ENCODE measurements at regions not wholly inside any gene's neighbourhood (a gene's known extent, or its start where the extent isn't known, plus 50 kb on each side); places are given as distances from the start of the nearest gene placed in this dataset.
"Not testable (repeated sequence)": the region's sequence is repeated elsewhere in the genome, so short reads cannot be mapped to it uniquely, and the experiment has no call there.

DNA sequence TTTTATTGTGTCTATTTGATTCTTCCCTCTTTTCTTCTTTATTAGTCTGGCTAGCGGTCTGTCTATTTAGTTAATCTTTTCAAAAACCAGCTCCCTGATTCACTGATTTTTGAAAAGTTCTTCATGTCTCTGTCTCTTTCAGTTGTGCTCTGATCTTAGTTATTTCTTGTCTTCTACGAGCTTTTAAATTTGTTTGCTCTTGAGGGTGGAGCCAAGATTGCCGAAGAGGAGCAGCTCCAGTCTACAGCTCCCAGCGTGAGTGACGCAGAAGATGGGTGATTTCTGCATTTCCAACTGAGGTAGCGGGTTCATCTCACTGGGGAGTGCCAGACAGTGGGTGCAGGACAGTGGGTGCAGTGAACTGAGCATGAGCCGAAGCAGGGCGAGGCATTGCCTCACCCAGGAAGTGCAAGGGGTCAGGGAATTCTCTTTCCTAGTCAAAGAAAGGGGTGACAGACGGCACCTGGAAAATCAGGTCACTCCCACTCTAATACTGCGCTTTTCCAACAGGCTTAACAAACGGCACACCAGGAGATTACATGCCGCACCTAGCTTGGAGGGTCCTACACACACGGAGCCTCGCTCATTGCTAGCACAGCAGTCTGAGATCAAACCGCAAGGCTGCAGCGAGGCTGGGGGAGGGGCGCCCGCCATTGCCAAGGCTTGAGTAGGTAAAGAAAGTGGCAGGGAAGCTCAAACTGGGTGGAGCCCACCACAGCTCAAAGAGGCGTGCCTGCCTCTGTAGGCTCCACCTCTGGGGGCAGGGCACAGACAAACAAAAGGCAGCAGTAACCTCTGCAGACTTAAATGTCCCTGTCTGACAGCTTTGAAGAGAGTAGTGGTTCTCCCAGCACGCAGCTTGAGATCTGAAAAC, 220.6 kb upstream of the IRAK1BP1 start:
- H3K4me3 ChIP-seq; H3K4me2 ChIP-seq (ENCODE audit: insufficient read depth, low read length); H3K36me3 ChIP-seq (ENCODE audit: control insufficient read depth, insufficient read depth, low read length); H3K9ac ChIP-seq (ENCODE audit: insufficient read depth in 1 of 2, low read depth in 2 of 2, low read length in 2 of 2); H3K9me1 ChIP-seq (ENCODE audit: control insufficient read depth, insufficient read depth, low read length); H2AFZ ChIP-seq (ENCODE audit: low read depth, low read length); POLR2A ChIA-PET; BruUV-seq (replicated peaks); H3K79me2 ChIP-seq (ENCODE audit: control insufficient read depth, insufficient read depth, low read length); H3K4me1 ChIP-seq (replicated peaks in 1 of 2; ENCODE audit: control insufficient read depth in 2 of 2, insufficient read depth in 2 of 2, low read length in 2 of 2); H3K9me3 ChIP-seq (replicated peaks; ENCODE audit: control insufficient read depth, insufficient read depth, low read depth, low read length); FAIRE-seq; in situ Hi-C loops (cut with MboI); H3K27me3 ChIP-seq (ENCODE audit: control insufficient read depth in 2 of 2, insufficient read depth in 2 of 2, low read length in 2 of 2); DNase-seq (ENCODE audit: extremely low read depth in 1 of 4, low spot score in 3 of 4); CTCF ChIA-PET (ENCODE audit: low intra/inter-chr PET ratio); ATAC-seq; intact Hi-C loops (cut with micrococcal nuclease); H4K20me1 ChIP-seq (replicated peaks; ENCODE audit: control insufficient read depth, insufficient read depth, low read length); H3K27ac ChIP-seq (ENCODE audit: extremely low read depth, low read depth, low read length): not testable (repeated sequence)
- 1% methylated on average over 18 of the region's 20 CpGs for WGBS (ENCODE audit: insufficient coverage, low coverage, missing lambda C conversion rate)

DNA sequence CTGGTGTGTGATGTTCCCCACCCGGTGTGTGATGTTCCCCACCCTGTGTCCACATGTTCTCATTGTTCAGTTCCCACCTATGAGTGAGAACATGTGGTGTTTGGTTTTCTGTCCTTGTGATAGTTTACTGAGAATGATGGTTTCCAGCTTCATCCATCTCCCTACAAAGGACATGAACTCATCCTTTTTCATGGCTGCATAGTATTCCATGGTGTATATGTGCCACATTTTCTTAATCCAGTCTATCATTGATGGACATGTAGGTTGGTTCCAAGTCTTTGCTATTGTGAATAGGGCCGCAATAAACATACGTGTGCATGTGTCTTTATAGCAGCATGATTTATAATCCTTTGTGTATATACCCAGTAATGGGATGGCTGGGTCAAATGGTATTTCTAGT, 201.5 kb upstream of the IRAK1BP1 start:
- H3K9me1 ChIP-seq (ENCODE audit: control insufficient read depth, insufficient read depth, low read length); in situ Hi-C loops (cut with MboI): not testable (repeated sequence)
- WGBS (ENCODE audit: insufficient coverage, low coverage, missing lambda C conversion rate) = 0% methylated on average over 3 of the region's 3 CpGs

More for the DNA sequence above, 201.5 kb upstream of the IRAK1BP1 start:
- H3K79me2 ChIP-seq (ENCODE audit: control insufficient read depth, insufficient read depth, low read length); H3K4me3 ChIP-seq; H3K4me2 ChIP-seq (ENCODE audit: insufficient read depth, low read length); intact Hi-C loops (cut with micrococcal nuclease); FAIRE-seq; POLR2A ChIA-PET; H3K36me3 ChIP-seq (ENCODE audit: control insufficient read depth, insufficient read depth, low read length); H3K4me1 ChIP-seq (replicated peaks in 1 of 2; ENCODE audit: control insufficient read depth in 2 of 2, insufficient read depth in 2 of 2, low read length in 2 of 2); H3K27me3 ChIP-seq (ENCODE audit: control insufficient read depth in 2 of 2, insufficient read depth in 2 of 2, low read length in 2 of 2); H3K9me3 ChIP-seq (replicated peaks; ENCODE audit: control insufficient read depth, insufficient read depth, low read depth, low read length); H2AFZ ChIP-seq (ENCODE audit: low read depth, low read length); CTCF ChIA-PET (ENCODE audit: low intra/inter-chr PET ratio); H3K27ac ChIP-seq (ENCODE audit: extremely low read depth, low read depth, low read length); H4K20me1 ChIP-seq (replicated peaks; ENCODE audit: control insufficient read depth, insufficient read depth, low read length); BruUV-seq (replicated peaks); ATAC-seq; DNase-seq (ENCODE audit: extremely low read depth in 1 of 4, low spot score in 3 of 4); H3K9ac ChIP-seq (ENCODE audit: insufficient read depth in 1 of 2, low read depth in 2 of 2, low read length in 2 of 2): not testable (repeated sequence)
- TF ChIP-seq ZNF146 (CRISPR knock-in tag; IDR thresholded peaks at IDR 0.05; ENCODE audit: unreplicated experiment) = peak; percentile 67

Data from K562 (cell line).